ENCODE measurements at regions not wholly inside any gene's neighbourhood (a gene's known extent, or its start where the extent isn't known, plus 50 kb on each side); places are given as distances from the start of the nearest gene placed in this dataset.

- in situ Hi-C loops (cut with HindIII; ENCODE audit: low sequenced_read_pairs) = no loop called here
- DNase-seq (ENCODE audit: low spot score) = no peak
Measured at GRCh38 chr9:107154766-107155165, 128.3 kb upstream of the RAD23B start.

GRCh38 chr9:107155244-107155817, 127.7 kb upstream of the RAD23B start:
- in situ Hi-C loops (cut with HindIII; ENCODE audit: low sequenced_read_pairs) = no loop called here

GRCh38 chr9:107158321-107158720, 124.8 kb upstream of the RAD23B start:
- peak; percentile 23 for DNase-seq (ENCODE audit: low spot score)
- in situ Hi-C loops (cut with HindIII; ENCODE audit: low sequenced_read_pairs) = no loop called here

More at GRCh38 chr9:107155244-107155817, 127.7 kb upstream of the RAD23B start:
- DNase-seq (ENCODE audit: low spot score) = no peak

GRCh38 chr9:107161338-107161737, 121.7 kb upstream of the RAD23B start:
- DNase-seq (ENCODE audit: low spot score) = no peak
- in situ Hi-C loops (cut with HindIII; ENCODE audit: low sequenced_read_pairs) = no loop called here

GRCh38 chr9:107163370-107163769, 119.7 kb upstream of the RAD23B start:
- no peak for DNase-seq (ENCODE audit: low spot score)
- in situ Hi-C loops (cut with HindIII; ENCODE audit: low sequenced_read_pairs) = no loop called here

GRCh38 chr9:107169796-107170195, 113.3 kb upstream of the RAD23B start:
- no peak for DNase-seq (ENCODE audit: low spot score)
- in situ Hi-C loops (cut with HindIII; ENCODE audit: low sequenced_read_pairs) = no loop called here

GRCh38 chr9:107170801-107171200, 112.3 kb upstream of the RAD23B start:
- no peak for DNase-seq (ENCODE audit: low spot score)
- in situ Hi-C loops (cut with HindIII; ENCODE audit: low sequenced_read_pairs) = no loop called here

GRCh38 chr9:107172160-107172978, 110.7 kb upstream of the RAD23B start:
- in situ Hi-C loops (cut with HindIII; ENCODE audit: low sequenced_read_pairs) = no loop called here
- DNase-seq (ENCODE audit: low spot score) = peak; percentile 82

GRCh38 chr9:107172979-107173347, 110.1 kb upstream of the RAD23B start:
- no peak for DNase-seq (ENCODE audit: low spot score)
- in situ Hi-C loops (cut with HindIII; ENCODE audit: low sequenced_read_pairs) = no loop called here

GRCh38 chr9:107173422-107174180, 109.5 kb upstream of the RAD23B start:
- in situ Hi-C loops (cut with HindIII; ENCODE audit: low sequenced_read_pairs) = no loop called here

GRCh38 chr9:107174441-107174840, 108.6 kb upstream of the RAD23B start:
- in situ Hi-C loops (cut with HindIII; ENCODE audit: low sequenced_read_pairs) = no loop called here
- no peak for DNase-seq (ENCODE audit: low spot score)

More at GRCh38 chr9:107173422-107174180, 109.5 kb upstream of the RAD23B start:
- no peak for DNase-seq (ENCODE audit: low spot score)

- DNase-seq (ENCODE audit: low spot score) = no peak
- in situ Hi-C loops (cut with HindIII; ENCODE audit: low sequenced_read_pairs) = no loop called here
Measured at GRCh38 chr9:107175041-107175440, 108.0 kb upstream of the RAD23B start.

- DNase-seq (ENCODE audit: low spot score) = no peak
- in situ Hi-C loops (cut with HindIII; ENCODE audit: low sequenced_read_pairs) = no loop called here
Measured at GRCh38 chr9:107175816-107176435, 107.2 kb upstream of the RAD23B start.

GRCh38 chr9:107176436-107177151, 106.5 kb upstream of the RAD23B start:
- in situ Hi-C loops (cut with HindIII; ENCODE audit: low sequenced_read_pairs) = no loop called here
- DNase-seq (ENCODE audit: low spot score) = no peak

- DNase-seq (ENCODE audit: low spot score) = no peak
- in situ Hi-C loops (cut with HindIII; ENCODE audit: low sequenced_read_pairs) = no loop called here
Measured at GRCh38 chr9:107177243-107177839, 105.7 kb upstream of the RAD23B start.

- in situ Hi-C loops (cut with HindIII; ENCODE audit: low sequenced_read_pairs) = no loop called here
- DNase-seq (ENCODE audit: low spot score) = no peak
Measured at GRCh38 chr9:107177857-107178256, 105.2 kb upstream of the RAD23B start.

GRCh38 chr9:107178293-107178692, 104.8 kb upstream of the RAD23B start:
- in situ Hi-C loops (cut with HindIII; ENCODE audit: low sequenced_read_pairs) = no loop called here
- no peak for DNase-seq (ENCODE audit: low spot score)

GRCh38 chr9:107180206-107180605, 102.9 kb upstream of the RAD23B start:
- in situ Hi-C loops (cut with HindIII; ENCODE audit: low sequenced_read_pairs) = no loop called here
- DNase-seq (ENCODE audit: low spot score) = no peak

GRCh38 chr9:107183176-107183575, 99.9 kb upstream of the RAD23B start:
- in situ Hi-C loops (cut with HindIII; ENCODE audit: low sequenced_read_pairs) = no loop called here
- no peak for DNase-seq (ENCODE audit: low spot score)
